ENCODE measurements at regions not wholly inside any gene's neighbourhood (a gene's known extent, or its start where the extent isn't known, plus 50 kb on each side); places are given as distances from the start of the nearest gene placed in this dataset.

- TF ChIP-seq EZH2 (IDR thresholded peaks at IDR 0.05; ENCODE audit: borderline replicate concordance, low read length) (no peak), CTCF (conservative IDR thresholded peaks at IDR 0.05 in 1 of 2, IDR thresholded peaks at IDR 0.05 in 1 of 2; ENCODE audit: extremely low read depth in 1 of 2, insufficient read depth in 1 of 2, low read depth in 1 of 2, low read length in 2 of 2) (no peak)
Observed at GRCh38 chr18:37617623-37618022, 52.0 kb upstream of the CELF4 start.
